ENCODE measurements at regions not wholly inside any gene's neighbourhood (a gene's known extent, or its start where the extent isn't known, plus 50 kb on each side); places are given as distances from the start of the nearest gene placed in this dataset.

DNA sequence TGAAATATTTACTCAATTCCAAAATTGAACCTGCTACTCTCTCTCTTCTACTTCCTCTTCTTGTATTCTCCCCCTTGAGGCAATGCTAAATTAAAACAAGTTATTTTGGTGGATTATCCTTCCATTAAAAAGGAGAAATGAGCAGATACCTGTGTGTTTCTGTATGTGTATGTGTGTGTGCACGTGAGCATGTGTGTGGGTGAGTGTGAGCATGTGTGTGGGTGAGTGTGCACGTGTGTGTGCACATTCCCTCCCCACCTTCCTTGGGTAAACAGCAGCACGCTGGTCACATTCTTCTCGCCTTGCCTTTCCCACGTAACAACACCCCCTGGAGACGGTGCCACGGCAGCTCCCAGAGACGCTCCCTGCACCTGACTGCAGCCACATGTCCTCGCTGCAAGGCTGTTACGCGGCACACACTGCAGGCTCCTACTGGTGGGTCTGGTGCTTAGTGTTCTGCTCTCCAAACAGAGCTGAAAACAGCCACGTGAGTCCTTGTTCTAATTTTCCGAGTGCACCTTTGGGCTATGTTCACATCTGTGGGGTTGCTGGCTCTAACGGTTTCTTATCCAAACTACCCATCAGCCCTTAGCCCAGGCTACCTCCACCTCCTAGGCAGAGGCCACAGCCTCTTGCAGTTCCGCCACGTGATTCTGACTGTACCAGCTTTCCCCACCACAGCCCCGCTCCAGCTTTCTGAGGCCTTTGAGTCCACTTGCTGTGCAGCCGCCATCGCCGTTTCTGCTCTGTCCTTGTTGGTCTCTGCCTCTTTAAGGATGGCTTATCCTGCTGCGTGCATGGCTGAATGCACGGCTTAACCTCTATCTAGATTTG is 123.4 kb downstream of the CTTN start:
- no peak for DNase-seq (ENCODE audit: low read depth)

DNA sequence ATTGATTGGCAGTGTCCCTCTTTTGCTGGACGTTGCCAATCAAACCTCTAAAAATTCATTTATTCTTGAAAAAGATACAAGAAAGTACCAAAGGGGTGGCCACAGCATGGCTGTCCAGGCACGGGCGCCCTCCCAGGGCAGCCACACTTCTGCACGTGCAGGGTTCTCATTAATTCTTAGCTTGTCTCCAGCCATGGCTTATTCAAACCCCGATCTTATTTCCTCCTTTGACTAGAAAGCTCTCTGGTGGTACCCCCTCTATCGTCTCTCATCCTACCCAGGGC is 123.9 kb downstream of the CTTN start:
- DNase-seq (ENCODE audit: low read depth), result no peak

DNA sequence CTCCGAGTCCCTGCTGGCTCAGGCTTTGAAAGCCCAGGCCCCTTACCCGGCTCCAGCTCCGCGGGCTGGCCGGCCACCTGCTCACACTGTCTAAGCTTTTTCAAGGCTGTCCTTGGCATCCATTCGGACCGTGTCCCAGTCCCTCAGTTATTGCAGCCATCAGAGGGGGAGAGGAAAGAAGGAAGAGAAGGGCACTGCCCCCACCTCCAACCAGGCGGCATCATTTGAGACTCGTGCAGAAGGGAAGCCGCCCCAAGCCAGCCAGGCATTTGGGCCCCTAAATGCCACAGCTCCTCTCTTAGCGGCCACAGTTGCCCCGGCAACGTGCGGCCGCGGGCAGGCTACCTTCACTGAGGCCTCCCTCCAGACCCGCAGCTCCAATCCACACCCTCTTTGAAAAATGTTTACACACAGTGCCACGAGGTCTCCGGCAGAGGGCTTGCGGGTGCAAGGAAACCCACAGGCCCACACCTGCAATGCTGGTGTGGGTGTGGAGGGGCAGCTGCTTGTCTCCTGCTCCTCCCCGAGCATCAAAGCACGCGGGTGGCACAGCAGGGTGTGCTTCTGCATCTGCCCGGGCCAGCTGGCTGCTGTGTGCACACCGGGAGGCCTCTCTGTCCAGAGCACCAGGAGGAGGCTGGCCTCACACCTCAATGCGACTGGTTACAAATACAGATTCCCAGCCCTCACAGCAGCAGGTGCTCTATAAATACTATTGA is 124.4 kb downstream of the CTTN start:
- DNase-seq (ENCODE audit: low read depth), result no peak

DNA sequence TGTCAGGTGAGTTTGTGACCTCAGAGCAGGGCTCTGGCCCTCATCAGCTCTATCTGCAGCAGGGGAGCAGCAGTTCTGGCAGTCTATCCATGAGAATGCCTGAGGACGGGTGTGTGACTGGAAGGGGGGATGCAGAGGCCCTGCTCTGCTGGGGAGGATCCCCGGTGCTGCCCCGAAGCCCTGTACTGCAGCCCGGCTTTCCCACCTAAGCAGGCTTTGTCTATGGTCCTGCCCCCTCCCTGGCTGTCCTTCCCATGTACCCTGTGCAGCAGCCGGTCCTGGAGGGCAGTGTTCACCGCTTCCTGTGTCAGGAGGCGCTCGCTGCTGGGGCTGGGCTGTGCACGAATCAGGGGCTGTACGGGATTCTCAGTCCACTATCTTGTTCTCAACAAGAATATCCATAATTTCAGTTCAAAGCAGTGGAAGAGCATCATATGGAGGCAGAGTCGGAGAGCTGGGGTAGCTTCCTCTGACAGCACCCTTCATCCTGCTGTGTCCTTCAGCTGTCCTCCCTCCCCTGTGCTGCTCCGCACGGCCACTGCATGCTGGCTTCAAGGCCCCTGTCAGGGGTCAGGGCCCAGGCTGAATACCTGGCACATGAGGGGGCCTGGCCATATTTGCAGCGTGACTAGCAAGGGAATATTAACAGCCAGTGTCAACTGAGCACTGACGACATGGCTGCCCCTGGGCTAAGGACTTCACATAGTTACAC is 125.2 kb downstream of the CTTN start:
- no peak for DNase-seq (ENCODE audit: low read depth)

DNA sequence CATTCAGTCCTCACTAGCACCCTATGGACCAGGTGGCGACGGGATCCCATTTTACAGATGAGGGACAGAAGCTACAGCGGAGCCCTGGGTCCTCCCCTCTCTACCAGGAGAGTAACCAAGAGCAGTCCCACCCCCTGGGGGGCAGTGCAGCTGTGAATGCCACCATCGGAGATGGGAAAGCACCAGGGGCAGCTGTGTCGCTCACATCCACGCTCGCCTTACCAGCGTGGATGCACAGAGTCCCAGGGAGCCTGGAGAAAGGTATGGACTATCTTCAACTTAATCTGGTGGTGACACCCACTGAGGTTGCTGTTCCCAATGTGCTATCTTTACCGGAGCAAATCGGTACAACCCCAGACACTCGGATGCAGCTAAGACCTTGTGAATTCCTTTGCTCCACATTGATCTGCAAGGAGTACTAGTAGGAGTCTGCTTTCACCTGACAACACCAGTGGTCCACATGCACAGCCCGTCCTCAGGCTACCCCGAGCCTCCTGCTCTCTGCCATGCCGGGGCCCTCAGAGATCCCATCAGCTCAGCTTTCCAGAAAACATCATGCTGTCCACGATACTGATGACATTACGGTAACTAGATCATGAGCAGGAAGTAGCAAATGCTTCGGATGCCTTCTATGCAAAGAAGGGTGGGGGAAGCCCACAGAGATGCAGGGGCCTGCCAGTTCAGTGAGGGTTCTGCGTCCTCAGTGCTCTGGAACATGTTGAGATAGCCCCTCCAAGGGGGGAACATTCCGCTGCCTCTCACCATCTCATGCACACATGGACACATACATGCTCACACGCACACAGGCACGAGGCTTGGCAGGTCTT is 126.0 kb downstream of the CTTN start:
- no peak for DNase-seq (ENCODE audit: low read depth)

DNA sequence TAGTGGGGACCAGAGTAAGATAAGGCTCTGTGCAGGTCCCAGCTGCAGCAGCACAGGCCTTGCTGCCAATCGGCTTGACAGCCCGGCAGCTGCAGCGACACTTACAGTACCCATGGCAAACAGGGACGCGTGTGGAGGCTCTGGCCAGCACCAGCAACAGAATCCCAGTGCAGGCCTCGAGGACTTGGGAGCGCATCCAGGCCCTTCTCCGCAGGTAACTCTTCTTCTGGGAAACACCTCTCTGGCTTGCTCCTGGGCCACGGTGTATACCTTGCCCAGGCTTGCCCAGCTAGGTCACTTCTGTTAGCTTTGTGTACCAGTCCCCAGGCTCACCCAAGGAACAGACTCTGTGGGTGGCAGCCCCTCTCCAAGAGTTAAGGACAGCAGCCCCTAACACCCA is 126.7 kb downstream of the CTTN start:
- no peak for DNase-seq (ENCODE audit: low read depth)

DNA sequence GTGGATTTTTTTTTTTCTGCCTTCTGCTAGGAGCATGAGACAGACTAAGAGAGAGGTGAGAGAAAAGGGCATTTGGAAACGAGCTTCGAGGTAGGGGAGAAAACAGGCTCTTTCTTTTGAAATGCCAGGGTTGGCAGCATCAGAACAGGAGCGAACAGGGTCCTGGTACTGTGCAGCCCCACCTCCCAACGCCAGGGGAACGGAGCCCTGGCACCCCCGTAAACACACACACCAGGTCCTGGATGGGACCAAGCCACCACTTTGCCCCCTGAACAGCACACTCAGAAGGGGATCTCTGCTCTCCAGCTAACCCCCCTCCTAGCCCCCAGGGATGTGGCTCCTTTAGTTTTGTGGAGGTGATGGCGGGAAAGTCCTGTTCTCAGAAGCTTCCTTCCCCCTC is 127.1 kb downstream of the CTTN start:
- no peak for DNase-seq (ENCODE audit: low read depth)

DNA sequence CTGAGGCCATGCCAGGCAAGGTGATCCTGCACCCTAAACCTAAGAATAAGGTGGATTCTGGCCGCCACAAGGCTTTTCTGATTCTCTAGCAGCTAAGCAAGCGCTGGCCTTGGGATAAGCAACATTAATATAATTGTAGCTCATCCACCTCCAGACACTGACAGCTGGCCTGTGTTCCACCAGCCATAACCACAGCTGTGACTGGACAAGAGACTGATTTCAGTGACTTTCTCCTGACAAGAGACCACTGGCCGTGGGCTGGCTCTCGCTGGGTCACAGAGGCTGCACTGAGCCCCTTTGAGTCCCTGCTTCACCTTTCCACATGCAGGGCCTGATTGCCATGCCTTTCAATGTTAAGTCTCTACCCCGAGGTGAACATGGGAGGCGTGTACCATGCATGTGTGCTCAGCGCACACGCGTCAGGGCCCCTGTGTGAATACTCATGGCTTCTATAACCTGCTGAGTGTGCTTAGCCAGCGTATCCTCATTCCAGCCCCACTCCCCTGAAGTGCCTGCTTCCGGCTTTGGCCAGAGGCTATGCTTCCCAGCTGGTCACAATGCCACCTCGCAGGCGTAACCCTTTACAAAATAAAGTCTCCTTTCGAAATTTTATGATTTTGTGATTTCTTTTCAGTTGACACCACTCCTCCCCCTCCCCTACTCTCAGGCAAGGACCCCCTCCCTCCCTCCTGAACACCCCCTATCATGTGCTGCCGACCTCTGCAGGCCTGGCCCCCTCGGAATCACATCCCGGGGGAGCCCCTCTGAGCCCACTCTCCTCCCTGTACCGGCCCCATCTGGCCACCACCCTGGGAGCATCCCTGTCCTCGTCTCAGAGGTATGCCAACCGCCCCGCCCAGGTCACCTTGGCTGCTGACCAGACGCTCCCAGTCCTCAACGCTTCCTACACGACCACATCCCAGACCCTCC is 128.1 kb downstream of the CTTN start:
- no peak for DNase-seq (ENCODE audit: low read depth)

DNA sequence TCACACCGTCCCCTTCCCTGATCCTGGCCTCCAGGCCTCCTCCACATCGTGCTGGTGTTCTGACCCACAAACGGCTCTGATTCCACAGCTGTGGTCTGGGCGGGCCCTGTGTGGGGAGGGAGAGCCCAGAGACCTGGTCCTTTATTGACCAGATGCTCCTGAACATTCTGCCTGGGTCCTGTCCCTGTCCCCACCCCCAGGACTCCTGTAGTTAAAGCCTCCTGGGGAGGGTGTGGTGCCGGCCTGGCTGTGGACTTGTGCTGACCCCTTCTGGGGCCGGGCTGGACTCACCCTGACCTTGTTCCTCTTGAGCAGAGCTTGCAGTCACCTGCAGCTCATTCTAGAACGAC is 128.7 kb downstream of the CTTN start:
- DNase-seq (ENCODE audit: low read depth), result no peak

DNA sequence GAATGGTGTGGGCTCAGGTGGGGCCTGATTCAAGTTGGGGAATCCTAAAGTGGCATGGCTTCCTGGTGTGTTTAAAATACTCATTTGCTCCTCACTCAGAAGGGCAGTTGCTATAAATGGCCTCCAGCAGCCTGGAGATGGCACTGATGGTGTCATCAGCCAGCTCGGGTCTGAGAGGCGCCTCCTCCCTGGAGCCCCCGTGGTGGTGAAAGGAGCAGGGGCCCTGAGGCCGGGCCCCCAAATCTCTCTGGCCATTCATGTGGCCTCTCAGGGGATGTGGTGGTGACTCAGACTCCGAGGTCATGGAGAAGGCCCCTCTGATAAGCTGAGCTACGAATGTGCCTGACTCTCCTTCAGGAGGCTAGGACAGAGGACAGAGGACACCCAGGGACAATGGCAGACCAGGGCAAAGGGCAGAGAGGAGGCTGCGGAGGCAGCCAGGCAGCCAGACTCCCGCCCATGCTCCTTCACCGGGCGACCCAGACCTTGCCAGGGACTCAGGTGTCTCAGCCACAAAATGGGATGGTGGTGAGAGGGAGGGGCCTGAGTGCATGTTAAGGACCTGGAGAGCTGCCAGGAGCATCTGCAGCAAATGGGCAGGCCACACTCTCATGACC is 129.2 kb downstream of the CTTN start:
- no peak for DNase-seq (ENCODE audit: low read depth)

DNA sequence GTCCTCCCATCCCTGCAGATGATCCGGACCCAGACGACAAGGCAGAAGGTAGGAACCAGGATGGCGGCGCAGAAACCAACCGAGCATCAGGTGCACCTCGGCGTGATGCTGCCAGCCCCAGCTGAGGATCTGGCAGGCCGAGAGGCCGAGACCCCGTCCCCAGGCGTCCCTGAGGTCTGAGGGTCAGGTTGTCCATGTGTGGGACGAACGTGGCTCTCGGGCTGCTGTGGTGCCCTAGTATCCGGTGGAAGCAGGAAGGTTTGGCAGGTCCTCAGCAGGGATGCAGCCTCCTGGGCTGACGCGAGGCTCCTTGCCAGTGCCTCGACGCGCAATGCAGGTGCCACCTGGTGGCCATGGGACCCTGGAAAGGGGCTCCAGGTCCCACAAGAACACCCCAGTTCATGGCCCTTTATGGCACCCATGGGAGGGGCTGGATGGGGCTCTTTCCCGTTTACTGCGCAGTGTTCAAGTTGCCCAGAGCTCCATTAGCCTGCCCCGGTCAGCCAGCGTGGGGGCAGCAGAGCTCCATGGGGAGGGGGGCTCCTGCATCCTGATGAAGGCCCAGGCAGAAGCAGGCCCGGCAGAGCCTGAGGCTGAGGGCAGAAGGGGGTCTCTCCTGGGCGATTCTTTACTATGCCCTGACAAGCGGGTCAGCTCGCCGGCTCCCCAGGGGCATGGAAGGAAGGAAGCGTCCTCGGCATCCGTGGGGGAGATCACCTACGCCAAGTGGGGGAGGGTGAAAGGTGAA is 129.9 kb downstream of the CTTN start:
- no peak for DNase-seq (ENCODE audit: low read depth)

DNA sequence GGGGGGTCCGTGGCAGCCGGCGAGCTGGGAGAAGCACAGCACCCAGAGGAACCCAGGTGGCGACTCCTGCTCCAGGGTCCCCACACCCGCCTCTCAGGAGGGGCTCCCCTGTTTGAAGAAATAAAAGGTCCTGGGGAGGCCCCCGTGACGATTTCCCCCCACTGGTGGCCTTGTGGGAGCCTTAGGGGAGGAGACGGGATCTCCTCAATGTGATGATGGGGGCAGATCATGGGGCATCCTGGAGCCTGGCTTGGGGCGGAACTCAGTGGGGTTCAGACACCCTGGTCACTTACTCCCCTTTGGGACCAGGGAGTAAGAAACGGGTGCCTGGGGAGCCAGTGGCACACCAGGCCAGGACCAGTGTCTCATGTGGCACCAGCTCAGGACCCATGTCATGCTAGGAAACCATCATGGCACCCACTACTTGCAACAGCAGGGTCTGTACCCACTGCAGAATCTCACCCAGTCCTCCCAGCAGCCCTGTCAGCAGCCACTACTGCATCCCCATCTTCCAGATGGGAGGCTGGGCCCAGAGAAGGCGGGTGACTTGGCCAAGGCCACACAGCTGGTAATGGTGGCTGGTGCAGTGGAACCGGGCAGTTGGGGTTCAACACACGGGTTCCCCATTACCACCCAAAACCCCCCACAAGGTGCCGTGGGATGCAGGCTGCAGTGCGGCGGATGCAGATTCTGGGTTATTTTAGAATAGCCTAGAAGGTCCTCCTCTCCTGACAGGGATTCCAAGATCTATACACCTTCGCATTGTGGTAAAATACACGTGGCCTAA is 130.7 kb downstream of the CTTN start:
- no peak for DNase-seq (ENCODE audit: low read depth)

DNA sequence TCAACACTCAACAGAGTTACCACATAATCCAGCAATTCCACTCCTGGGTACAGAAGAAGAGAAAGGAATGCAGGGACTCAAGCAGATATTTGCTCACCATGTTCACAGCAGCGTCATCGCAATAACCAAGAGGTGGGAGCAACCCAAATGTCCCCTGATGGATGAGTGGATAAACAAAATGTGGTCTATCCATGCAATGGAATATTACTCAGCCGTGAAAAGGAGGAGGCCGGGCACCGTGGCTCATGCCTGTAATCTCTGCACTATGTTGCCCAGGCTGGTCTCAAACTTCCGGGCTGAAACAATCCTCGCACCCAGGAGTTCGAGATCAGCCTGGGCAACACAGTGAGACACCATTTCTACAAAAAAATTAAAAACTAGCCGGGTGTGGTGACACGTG is 131.7 kb downstream of the CTTN start:
- DNase-seq (ENCODE audit: low read depth), result no peak

DNA sequence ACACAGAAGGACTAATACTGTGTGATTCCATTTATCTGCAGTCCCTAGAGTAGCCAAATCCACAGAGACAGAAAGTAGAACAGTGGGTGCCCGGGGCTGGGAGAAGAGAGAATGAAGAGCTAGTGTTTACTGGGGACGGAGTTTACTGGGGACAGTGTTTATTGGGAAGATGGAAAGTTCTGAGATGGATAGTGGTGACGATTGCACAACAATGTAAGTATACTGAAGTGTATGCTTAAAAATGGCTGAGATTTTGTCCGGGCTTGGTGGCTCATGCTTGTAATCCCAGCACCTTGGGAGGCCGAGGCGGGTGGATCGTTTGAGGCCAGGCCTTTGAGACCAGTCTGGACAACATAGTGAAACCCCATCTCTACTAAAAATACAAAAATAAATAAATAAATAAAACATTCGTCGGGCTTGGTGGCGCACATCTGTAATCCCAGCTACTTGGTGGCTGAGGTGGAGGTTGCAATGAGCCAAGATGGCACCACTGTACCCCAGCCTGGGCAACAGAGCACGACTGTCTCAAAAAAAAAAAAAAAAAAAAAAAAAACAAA is 132.4 kb downstream of the CTTN start:
- DNase-seq (ENCODE audit: low read depth), result no peak

DNA sequence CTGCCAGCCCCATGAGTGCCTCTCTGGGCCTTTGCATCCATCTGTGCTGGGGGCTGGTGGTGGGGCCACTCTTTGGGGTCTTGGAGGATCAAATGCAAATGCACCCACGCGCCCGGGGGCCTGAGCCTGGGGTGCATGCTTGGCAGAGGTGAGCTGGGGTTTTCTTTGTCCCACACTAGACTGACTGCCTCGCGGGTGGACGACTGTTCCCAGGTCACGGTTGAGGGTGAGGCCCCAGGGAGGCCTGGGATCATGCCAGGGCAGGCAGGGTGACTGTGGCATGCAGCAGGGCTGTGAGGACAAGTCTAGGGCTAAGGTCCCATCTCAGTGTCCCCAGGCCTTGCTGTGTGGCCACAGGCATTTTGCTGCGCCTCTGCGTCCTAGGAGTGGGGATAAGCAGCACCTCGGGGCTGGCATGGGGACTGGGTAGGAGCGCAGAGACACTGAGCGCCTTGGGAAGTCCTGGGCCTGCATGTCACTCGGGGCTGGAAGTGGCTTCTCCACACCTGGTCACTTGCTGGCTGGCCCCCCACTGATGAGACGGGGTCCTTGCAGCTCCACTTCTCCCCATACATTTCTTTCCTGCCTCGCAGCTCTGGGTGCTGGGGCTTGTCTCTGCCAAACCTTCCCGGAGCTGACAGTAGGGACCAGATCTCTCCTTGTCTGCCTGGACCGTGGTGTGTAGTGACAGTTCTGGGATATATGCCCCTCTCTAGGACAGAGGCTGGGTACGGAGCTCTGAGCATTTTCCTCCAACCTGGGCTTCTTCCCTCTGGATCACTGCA is 133.1 kb downstream of the CTTN start:
- no peak for DNase-seq (ENCODE audit: low read depth)

DNA sequence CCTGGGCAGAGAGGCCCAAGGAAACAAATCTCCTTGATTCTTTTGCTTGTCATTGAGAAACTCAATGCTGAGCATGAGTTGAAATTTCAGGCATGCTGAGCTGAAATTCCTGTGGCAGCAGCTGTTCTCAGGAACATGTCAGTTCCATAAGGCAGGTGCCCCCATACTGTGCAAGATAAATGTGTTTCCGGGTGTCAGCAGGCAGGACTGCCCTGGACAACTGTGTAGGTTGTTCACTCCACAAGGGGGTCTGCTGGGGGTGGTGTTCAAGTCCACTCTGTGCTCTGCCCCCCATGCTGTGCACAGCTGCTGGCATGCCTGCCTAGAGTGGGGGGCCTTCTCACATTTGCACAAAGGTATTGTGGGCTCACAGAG is 133.7 kb downstream of the CTTN start:
- no peak for DNase-seq (ENCODE audit: low read depth)

DNA sequence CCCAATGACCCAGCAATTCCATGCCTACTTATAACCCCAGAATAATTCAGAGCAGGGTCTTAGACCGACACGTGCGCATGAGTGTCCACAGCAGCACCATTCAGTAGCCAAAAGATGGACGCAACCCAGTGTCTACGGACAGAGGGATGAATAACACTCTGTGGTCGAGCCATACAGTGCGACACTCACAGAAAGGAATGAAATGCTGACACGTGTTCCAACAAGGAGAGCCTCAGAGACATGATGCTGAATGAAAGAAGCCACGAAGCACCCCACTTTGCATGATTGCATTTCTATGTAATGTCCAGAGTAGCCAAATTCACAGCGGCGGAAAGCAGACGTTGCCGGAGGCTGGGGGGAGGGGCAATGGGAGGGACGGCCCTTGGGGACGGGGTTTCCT is 134.4 kb downstream of the CTTN start:
- no peak for DNase-seq (ENCODE audit: low read depth)
